Head of caudate nucleus (tissue), 42 donors: ENCODE measurements at regions not wholly inside any gene's neighbourhood (a gene's known extent, or its start where the extent isn't known, plus 50 kb on each side); places are given as distances from the start of the nearest gene placed in this dataset.

Source experiments
- DNase-seq, 42 donors: peaks; one replicate each; pipeline versions ENCODE4 v3.0.0 to v3.0.0-alpha.2; 2020 to 2021; ENCODE audit warnings: mixed read lengths in 7 of 42
- intact Hi-C: fragments of 100-400 bp; cut with DNase I; formaldehyde crosslinking; loops from one replicate; pipeline ENCODE4 v1.15.0; 2022

GRCh38 chr4:125497861-125498260, 183.1 kb downstream of the FAT4 start:
- intact Hi-C loops = no loop called here
- DNase-seq = no peak

GRCh38 chr4:125498981-125499380, 184.2 kb downstream of the FAT4 start:
- intact Hi-C loops = no loop called here
- no peak for DNase-seq

GRCh38 chr4:125501090-125501489, 186.3 kb downstream of the FAT4 start:
- no peak for DNase-seq
- intact Hi-C loops = no loop called here

- intact Hi-C loops = no loop called here
- DNase-seq = no peak
Observed at GRCh38 chr4:125501568-125501967, 186.8 kb downstream of the FAT4 start.

- intact Hi-C loops = no loop called here
- DNase-seq = no peak
Observed at GRCh38 chr4:125505621-125506020, 190.9 kb downstream of the FAT4 start.

- intact Hi-C loops = no loop called here
- DNase-seq = no peak
Observed at GRCh38 chr4:125507141-125507540, 192.4 kb downstream of the FAT4 start.

- intact Hi-C loops = no loop called here
Observed at GRCh38 chr4:125511715-125512114, 197.0 kb downstream of the FAT4 start.

GRCh38 chr4:125515016-125515415, 200.3 kb downstream of the FAT4 start:
- DNase-seq = no peak
- intact Hi-C loops = no loop called here

More at GRCh38 chr4:125511715-125512114, 197.0 kb downstream of the FAT4 start:
- no peak for DNase-seq

GRCh38 chr4:125517831-125518230, 203.1 kb downstream of the FAT4 start:
- intact Hi-C loops = no loop called here
- no peak for DNase-seq

GRCh38 chr4:125518281-125518680, 203.5 kb downstream of the FAT4 start:
- intact Hi-C loops = no loop called here
- DNase-seq = no peak

- intact Hi-C loops = no loop called here
- DNase-seq = no peak
Observed at GRCh38 chr4:125519371-125520146, 204.8 kb downstream of the FAT4 start.

GRCh38 chr4:125520258-125520990, 205.7 kb downstream of the FAT4 start:
- intact Hi-C loops = no loop called here

GRCh38 chr4:125522588-125522987, 207.8 kb downstream of the FAT4 start:
- no peak for DNase-seq
- intact Hi-C loops = no loop called here

More at GRCh38 chr4:125520258-125520990, 205.7 kb downstream of the FAT4 start:
- no peak for DNase-seq

GRCh38 chr4:125522992-125523391, 208.2 kb downstream of the FAT4 start:
- no peak for DNase-seq
- intact Hi-C loops = no loop called here

GRCh38 chr4:125526420-125526819, 211.7 kb downstream of the FAT4 start:
- intact Hi-C loops = no loop called here
- DNase-seq = no peak

GRCh38 chr4:125527681-125528080, 212.9 kb downstream of the FAT4 start:
- DNase-seq = no peak
- intact Hi-C loops = no loop called here

GRCh38 chr4:125529071-125529470, 214.3 kb downstream of the FAT4 start:
- DNase-seq = no peak
- intact Hi-C loops = no loop called here

- intact Hi-C loops = no loop called here
Observed at GRCh38 chr4:125538670-125539069, 223.9 kb downstream of the FAT4 start.

GRCh38 chr4:125539691-125540090, 224.9 kb downstream of the FAT4 start:
- intact Hi-C loops = no loop called here
- DNase-seq = no peak

More at GRCh38 chr4:125538670-125539069, 223.9 kb downstream of the FAT4 start:
- no peak for DNase-seq

- intact Hi-C loops = no loop called here
- DNase-seq = no peak
Observed at GRCh38 chr4:125541836-125542385, 227.2 kb downstream of the FAT4 start.
